NCI-H128 (cell line): ENCODE measurements at regions not wholly inside any gene's neighbourhood (a gene's known extent, or its start where the extent isn't known, plus 50 kb on each side); places are given as distances from the start of the nearest gene placed in this dataset.

Experiments used
- DNase-seq: peaks from one replicate; lab custom pipeline; 2025; ENCODE audit not compliant: unreplicated experiment; lab: John Stamatoyannopoulos, UW

DNA sequence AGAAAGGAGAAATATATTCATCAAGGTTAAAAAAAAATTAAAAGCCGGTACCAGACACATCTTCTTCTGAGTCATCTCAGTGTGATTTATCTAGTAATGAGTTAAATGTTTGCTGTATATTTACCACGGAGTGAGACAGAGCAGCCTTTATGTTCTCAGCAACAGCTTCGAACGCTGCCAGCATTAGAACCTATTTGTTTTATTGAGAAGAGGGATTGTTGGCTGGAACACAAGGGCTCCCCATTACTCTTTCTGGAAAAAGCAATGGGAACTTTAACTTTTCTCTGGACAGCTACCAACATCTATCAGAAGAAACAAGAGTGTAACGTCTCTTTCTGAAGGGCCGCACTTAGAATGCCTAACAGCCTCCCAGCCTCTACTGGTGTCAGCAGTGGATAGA, 105.3 kb upstream of the TAB2 start:
- DNase-seq, result no peak

DNA sequence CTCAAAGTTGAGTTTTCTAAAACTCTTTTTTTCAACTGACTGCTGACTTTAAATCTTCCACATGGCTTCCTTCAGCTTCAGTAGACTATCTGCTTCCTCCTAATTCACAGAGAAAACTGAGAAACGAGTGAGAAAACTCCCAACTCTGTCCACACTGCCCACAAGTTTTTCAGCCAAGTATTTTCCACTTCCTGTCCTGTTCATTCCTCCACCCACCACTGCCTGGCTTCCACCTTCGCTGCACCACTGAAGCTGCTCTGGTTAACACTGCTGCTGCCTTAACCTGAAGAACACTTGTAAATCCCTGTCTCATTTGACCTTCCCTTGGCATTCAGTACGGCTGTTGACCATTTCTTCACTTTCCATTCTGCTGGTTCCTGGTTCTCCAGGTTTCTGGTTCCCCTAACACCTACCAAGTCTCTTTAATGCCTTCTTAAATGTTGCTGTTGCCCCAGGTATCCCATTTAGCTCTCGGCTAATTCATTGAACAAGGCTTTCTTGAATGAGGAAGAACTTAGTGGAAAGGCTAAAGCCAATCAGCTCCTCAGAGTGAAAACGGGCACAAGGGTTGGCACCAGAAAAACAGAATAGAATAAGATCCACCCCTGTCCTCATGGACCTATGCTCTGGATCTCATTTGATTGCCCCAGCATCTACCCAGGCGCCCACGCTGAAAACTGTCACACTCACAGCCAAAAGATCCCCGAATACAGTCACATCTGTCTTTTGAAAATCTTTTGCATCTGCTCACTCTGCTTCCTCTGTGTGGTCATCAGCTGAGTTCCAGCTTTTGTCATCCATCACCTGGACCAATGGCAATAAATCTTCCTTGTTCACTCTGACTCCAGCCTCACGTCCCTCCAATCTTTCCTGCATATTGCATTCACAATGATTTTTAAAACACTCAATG, 104.4 kb upstream of the TAB2 start:
- DNase-seq, result no peak

DNA sequence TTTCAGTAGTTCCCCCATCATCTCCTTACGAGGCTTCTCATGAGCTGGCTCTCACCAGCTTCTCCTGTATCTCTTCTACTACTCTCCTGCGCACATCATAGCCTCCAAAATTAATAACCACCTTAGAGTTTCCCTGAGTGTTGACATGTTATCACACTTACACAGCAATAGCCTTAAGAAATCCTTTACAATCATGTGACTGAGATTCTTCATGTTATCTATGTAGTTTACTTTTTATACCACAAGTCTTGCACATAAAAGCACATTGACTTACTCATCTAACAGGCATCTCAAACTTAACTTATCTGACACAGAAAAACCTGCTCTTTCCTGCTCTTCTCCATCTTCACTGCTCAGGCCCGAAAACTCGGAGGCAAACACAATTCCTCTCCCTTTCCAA, 103.7 kb upstream of the TAB2 start:
- no peak for DNase-seq

DNA sequence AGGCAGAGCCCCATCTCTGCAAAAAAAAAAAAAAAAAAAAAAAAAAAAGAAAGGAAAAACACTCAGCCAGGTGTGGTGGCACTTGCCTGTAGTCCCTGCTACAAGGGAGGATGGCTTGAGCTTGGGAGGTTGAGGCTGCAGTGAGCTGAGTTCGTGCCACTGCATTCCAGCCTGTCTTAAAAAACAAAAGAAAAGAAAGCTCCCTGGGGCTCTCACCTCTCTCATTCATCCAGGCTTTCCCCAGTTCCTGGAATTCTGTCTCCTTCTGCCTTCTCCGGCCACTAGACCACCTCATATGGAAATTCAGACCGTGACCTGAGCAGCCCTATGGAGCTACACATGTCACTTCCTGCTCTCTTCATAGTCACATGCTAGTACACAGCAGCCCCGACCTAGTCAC, 101.1 kb upstream of the TAB2 start:
- DNase-seq, result no peak

DNA sequence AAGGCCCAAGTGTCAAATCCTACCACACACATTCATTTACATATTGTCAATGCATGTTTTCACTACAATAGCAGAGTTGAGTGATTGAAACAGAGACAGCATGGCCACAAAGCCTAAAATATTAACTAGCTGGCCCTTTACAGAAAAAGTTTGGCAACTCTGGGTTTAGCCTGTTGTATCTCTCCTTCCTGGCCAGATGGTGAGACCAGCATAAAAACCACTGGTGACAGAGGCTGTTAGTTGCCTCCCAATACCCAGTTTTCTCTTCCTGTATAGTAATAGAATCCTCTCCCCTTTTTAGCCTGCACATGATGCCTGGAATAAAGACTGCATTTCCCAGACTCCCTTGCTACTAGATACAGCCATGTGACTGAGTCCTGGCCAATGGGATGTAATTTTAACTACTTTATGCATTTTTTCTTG, 100.0 kb upstream of the TAB2 start:
- no peak for DNase-seq

DNA sequence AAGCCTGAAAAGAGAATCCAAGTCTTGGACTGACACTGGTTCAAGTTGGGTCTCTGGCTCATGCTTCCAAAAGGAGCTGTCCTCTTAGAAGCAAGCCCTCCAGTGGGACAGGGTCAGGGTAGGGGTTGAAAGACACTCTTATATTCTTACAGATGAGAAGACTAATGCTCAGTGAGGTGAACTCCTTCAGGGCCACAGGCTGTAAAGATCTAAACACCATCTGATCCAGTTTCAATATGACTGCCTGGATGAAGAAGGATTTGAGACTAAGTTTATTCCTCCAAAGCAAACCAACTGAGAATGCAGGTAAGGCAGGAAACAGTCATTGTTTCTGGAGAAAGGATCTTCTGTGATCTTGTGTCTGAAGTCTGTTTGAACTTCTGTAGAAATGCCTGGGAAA, 99.0 kb upstream of the TAB2 start:
- DNase-seq, result no peak

DNA sequence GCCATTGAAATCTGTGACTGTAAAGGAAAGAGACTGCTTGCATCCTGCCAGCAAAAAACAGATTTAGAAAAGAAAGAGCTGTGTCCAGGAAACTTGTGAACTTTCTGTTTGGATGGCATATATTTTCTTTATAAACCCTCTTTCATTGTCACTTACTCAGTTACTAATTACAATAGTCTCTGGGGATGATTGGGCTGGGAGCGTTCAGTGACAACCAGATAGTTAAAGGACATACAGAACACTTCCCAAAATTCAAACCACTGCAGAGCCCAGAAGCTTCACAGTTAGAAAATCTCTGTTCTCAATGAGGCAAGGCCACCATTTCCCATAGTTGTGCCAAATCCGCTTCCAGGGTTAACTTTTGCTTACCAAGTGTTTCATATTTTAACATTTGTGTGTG, 98.6 kb upstream of the TAB2 start:
- no peak for DNase-seq

DNA sequence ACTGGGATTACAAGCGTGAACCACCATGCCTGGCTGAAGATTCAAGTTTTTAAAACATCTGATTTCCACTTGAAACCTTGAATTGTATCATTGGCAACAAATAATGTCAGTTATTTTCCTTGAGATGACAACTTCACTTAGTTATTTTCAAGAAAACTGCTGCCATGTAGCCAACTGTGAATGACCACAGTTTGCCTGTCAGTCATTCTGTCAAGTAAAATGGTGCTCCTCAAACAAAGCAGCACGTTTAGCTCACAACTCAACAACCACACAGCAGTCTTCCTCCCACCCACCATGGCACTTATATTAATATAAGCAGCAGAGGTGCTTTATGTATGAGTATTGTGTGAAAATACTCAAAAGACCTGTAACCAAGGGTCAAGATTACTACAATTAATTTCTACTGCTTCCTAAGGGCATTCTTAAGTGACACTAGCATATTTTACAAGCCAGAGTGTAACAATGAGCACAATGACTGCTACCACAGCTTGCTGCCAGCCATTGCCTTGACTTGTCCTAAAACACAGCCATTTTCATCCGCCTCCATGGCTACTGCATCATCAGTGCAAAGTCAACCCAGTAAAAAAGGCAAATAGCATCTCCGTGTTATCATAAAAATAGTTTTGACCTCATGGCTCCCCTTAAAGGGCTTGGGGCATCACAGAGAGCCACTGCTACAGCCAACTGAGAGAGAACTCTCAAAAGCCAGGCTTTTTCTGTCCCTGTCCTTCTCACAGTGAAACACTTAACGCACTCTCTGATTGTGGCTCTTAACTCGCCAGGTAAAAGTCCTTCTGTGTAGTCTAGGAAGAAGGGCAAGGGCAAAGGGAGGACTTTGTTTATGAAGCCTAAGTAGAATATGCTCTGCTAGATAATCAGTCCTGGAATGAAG, 96.4 kb upstream of the TAB2 start:
- no peak for DNase-seq

DNA sequence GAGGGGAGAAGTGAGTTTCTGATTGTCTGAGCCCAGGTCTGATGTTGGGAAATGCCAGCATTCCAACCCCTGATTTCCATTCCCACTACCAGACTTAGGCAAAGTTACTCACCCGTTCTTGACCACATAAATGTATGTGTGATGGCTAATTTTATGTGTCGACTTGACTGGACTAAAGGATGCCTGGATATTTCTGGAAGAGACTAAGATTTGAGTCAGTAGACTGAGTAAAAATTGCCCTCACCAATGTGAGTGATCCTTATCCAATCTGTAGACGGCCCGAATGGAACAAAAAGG, 95.8 kb upstream of the TAB2 start:
- DNase-seq, result no peak

DNA sequence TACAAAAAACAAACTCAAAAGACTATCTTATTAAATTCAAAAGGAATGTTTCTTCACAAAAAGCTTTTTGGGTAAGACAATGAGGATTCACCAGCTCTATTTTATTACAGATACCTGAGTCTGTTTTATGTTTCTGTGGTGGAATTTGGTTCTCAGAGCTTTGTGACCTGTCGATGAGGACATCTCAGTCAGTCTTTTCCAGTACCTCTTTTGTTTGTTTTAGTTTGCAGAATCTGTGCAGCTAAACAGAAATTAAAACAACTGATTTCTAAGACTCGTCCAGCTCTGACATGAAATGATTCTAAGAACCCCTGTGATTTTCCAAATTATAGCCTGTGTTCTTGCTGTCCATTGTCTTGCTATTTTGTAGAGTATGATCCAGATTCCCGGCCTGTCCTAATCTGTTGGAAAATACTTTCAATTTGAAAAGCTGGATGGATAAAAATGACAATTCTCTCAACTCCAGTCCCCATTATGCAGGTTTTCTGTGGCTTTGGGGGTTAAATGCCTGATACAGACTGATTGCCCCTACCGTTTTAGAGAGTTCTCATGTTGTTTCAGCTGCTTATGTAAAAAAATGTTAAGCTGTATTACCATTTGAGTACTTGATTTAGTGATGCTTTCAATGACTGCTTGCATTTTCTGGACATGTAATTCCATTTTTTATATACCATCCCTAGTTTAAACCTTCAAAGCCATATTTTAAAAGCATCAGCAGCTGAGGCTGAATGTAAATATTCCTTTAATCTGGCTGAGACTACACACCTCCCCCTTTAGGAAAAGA, 94.2 kb upstream of the TAB2 start:
- no peak for DNase-seq

DNA sequence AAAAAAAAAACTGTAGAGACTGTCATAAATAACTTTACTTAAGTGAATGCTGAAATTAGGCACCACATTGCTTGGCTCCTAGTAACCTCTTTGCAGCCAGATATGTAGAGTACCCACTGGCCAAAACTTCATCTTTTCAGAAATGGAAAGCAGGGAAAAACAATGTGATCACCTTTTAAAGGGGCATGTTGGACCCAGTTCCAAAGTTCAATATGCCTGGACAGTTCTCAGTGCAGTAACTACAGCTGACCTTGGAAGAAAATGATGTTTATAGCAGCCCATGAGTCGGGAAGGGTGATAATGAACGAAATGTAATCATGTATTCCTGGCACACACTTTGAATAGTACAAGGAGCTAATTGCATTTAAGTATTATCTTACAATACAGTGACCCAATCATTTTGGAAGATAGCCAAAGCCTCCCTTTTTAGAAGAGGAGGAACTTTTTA, 93.6 kb upstream of the TAB2 start:
- no peak for DNase-seq

DNA sequence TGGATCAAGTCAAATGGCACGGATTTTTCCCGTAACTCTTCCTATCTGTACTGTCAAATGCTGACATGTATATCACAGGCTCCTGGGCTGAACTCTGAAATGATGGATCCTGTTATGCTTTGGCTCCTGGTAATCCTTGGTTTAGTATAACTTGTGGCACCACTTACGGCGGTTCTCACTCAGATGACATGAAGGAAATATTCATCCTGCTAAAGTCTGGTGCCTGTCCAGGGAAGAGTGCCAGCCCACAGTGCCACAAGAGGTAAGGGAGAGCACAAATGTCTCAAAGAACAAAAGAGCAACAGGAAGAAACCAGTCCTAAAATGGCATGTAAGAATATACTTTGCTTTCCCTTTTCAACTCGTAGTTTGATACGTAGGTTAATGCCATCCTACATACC, 93.1 kb upstream of the TAB2 start:
- no peak for DNase-seq

DNA sequence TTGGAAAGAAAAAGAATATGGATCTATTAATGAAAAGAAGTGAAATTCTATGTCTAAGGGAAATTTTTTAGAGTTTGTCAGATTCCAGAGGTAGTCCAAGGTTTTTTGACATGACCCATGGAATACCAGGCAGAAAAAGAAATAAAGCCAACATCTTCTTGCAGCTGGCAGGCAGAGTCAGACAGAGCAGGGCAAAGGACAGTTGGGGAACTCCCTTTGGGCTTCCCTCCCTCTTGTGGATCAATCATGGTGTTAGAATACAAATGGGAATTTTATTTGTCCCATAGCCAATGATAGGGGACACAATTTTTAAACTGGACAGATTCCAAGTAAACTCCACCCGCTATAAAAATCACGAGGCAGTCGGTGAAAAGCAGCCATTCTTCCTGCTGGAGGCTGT, 92.1 kb upstream of the TAB2 start:
- DNase-seq, result no peak

DNA sequence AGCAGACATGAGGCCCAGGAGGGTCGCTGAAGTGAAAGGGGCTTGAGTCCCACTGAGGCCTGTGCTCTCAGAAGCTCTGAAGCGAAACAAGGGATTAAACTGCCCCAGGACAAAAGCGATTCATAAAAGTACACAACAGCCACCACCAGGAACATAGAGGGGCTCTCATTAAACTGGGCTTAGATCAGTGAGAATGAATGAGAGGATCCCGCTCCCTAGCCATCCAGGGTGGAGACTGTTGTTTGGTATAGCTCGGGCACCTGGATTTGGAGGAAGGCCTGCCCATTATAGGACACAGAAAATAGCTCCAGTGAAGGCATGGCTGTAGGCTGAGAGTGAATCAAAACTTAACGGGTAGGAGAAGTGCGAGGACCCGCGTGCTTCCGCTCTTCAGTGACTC, 91.6 kb upstream of the TAB2 start:
- no peak for DNase-seq

DNA sequence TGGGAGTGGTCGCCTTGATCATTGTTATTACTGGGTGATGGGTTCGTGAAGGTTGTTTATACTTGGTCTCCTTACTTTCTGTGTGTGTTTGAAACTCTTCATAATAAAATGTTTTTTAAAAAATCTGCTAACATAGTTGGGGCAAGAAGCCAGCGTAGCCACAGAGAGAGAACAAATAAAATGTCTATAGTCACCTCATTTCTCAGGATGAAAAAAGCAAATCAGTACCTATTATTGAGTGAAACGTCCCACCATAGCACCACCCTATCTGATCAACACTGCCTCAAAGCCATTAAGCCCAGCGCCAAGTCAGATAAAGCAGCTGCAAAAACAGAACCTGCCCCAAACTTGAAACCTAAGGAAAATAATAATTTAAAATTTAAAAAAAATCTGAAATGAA, 89.7 kb upstream of the TAB2 start:
- no peak for DNase-seq

DNA sequence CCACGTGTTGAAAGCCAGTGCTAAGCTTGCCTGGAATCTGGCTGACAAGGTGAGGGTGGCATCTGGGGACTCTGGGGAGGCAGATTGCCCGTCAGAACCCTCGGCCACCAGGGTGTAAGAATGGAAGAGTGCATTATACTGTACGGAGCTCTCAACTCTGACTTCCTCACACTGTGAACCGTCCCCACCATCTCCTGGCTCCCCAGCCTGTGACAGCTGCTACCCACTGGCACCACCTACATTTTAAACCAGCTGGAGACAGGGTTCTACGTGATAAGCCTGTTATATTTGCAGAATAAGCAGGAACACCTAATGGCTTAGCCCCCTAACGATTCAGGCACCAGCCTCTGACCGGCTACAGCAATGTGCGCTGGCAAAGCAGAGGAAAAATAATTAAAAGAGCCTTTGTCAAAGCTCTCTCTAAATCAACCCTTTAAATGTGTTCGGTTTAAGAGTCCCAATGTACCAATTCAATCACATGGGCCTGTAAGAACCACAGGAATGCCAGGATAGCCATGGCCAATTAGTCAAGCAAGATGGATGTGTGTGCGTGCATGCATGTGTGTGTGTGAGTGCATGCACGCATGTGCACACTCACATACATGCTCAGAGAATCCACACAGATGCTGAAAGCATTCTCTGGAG, 89.1 kb upstream of the TAB2 start:
- no peak for DNase-seq

DNA sequence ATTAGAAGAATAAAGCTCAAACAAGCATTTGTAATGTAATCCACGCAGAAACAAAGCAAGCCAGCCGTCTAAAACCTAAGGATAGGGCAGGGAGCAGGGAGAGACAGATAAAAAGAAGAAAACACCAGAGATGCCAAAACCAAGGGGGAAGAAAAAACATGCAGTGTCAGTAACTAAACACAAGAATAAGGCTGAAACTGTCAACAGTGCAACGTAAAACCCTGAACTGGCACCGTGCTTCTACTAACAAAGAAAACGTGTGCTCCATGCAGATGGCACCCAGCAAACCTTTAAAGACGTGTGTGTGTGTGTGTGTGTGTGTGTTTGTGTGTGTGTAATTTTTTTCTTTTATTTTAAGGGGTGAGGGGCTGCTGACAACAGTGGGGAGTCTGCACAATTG, 88.4 kb upstream of the TAB2 start:
- no peak for DNase-seq

DNA sequence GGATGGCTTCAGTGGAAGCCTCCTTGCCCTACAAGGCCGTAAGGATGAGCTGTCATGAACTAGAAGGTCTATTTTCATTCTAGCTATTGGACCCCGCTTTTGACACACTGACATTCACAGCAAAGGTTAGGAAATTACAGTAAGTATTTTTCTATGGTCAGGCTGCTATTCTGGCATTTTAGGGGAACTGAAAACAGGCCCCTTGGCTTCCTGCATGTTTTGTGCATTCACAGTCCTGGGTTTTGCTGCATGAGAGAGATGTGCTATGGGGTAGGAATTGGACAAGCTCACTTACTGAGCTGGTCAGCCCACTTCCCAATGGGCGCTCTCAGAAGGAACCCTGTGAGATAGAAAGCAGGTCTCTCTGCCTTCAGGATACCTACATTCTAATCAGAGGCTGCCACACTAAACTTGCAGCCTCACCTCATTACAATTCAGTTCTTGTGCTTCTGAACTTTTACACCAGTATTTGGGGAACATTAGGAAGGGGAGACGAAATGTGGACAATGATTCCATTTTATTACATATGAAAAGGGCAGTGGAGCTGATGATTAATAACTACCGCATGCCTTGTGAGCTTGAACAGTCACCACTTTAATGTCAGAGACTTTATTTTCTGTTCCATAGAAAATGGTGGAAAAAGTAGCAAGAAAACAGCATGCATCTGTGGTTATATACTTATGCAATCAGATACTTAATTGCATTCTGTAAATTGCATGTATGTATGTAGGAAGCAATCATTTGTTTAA, 86.6 kb upstream of the TAB2 start:
- no peak for DNase-seq

DNA sequence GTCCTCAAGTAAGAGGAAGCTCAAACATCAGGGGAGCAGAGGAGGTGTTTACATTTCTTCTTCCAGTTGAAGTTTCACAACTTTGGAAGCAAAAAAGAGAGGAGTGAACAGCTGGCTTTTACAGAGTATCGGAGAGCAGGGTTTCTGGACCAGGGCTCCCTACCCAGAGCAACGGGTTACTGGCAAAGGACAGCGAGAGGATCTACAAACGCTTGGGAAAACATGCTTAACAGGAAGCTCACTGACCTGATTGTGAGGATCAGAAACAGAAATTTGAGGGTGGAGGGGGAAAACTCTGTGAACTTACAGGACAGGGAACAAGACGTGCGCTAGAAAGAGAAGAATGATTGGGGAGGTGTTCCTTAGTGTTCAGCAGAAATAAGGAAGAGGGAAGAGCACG, 85.7 kb upstream of the TAB2 start:
- DNase-seq, result no peak

DNA sequence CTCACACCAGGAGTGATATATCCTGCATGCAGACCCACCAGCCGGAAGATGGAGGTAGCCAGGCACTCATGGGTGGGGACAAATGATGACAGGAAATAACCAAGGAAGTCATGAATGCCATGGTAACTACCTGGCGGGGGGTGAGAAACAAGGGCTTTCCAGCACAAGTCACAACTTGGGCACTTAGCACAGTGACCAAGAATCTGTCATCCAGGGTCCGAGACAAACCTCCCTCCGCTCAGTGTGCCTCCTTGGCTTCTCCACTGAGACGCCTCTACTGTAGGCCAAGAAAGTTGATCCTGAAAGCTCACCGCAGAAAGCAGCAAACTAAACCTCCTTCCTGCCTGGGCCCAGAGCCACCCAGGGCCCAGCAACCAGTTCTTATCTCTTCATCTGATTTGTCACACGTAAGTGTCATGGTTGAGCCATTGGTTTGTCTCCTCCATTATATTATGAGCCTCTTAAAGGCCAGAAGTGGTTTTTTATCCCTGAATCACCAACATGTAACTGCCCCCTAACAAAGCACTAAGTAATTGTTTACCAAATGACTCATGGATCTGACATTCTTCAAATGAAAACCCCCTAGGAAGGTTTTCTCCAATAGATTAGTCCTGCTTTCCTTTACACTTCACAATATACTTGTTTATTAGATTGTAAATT, 84.3 kb upstream of the TAB2 start:
- no peak for DNase-seq
